Gastrocnemius medialis (tissue), 4 donors: ENCODE measurements at regions not wholly inside any gene's neighbourhood (a gene's known extent, or its start where the extent isn't known, plus 50 kb on each side); places are given as distances from the start of the nearest gene placed in this dataset.

Experiments
- POLR2A ChIP-seq, 2 donors: fragments of 450-650 bp; IDR thresholded peaks; one replicate each; pipeline ENCODE4 v1.6.1; 2017; ENCODE audit warnings: antibody characterized with exemption in 2 of 2, mild to moderate bottlenecking in 2 of 2, moderate library complexity in 2 of 2
- TF ChIP-seq, protein P1 (sequence below), 5 experiments: fragments of 450-650 bp in 3 of 5; fragments of 200-600 bp in 2 of 5; sonication (generic) in 2 of 5; IDR thresholded peaks in 4 of 5; conservative IDR thresholded peaks in 1 of 5; 1 replicate in 4 of 5; 2 replicates in 1 of 5; pipeline ENCODE4 v1.5.1; 2016 to 2019; ENCODE audit warnings: antibody characterized with exemption in 5 of 5, mild to moderate bottlenecking in 3 of 5, moderate library complexity in 3 of 5

DNA sequence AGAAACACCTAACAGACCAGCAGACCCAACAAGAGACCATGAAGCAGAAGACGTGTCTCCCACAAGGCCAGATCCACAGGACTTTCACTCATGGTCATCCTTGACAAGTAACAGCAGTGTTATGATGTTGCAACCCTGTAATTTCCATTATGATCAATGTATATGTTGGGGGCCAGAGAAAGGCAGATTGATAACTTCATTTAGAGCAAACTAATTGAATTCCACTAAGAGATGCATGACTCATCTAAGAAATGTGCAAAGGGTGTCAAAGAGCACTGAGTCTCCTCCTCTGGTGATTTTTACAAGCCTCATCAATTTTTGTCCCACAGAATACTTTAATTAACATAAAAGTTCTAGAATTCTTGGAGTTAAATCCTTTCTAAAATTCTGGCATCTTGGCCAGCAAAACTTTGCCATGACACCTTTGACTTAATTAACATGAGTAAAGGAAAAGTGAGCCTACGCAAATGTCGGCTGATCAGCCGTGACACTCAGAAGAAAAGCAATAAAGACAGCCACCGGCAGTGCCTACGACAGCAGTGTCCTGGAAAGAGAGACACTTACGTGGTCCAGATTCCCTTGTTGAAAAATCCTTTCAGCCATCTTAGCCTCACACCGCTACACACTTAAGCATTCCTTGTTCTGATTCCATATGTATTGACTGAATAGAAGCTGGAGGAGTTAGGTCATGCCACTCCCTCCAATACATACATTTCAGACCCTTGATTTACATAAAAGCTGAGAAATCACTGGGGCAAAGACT, 370.2 kb upstream of the CCDC196 start:
- TF ChIP-seq, protein P1, sequence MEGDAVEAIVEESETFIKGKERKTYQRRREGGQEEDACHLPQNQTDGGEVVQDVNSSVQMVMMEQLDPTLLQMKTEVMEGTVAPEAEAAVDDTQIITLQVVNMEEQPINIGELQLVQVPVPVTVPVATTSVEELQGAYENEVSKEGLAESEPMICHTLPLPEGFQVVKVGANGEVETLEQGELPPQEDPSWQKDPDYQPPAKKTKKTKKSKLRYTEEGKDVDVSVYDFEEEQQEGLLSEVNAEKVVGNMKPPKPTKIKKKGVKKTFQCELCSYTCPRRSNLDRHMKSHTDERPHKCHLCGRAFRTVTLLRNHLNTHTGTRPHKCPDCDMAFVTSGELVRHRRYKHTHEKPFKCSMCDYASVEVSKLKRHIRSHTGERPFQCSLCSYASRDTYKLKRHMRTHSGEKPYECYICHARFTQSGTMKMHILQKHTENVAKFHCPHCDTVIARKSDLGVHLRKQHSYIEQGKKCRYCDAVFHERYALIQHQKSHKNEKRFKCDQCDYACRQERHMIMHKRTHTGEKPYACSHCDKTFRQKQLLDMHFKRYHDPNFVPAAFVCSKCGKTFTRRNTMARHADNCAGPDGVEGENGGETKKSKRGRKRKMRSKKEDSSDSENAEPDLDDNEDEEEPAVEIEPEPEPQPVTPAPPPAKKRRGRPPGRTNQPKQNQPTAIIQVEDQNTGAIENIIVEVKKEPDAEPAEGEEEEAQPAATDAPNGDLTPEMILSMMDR (IDR thresholded peaks at IDR 0.05 in 4 of 5, conservative IDR thresholded peaks at IDR 0.05 in 1 of 5) = no peak
- no peak for TF ChIP-seq POLR2A (IDR thresholded peaks at IDR 0.05)
